Endothelial cell (in vitro differentiated cells): ENCODE measurements at regions not wholly inside any gene's neighbourhood (a gene's known extent, or its start where the extent isn't known, plus 50 kb on each side); places are given as distances from the start of the nearest gene placed in this dataset.

Source experiments
- DNase-seq: peaks from one replicate; pipeline ENCODE4 v3.0.0; 2021; ENCODE audit warnings: low spot score
- H3K27ac Mint-ChIP-seq: one replicate; pipeline ENCODE4 v1.8.0; 2021; ENCODE audit warnings: mixed read lengths, inconsistent platforms; ENCODE audit not compliant: unreplicated experiment
- H3K27me3 Mint-ChIP-seq: one replicate; pipeline ENCODE4 v1.8.0; 2021; ENCODE audit warnings: mild to moderate bottlenecking, moderate library complexity, mixed read lengths, inconsistent platforms; ENCODE audit not compliant: unreplicated experiment
- H3K36me3 Mint-ChIP-seq: one replicate; pipeline ENCODE4 v1.8.0; 2021; ENCODE audit warnings: mild to moderate bottlenecking, low read depth, mixed read lengths, inconsistent platforms; ENCODE audit not compliant: unreplicated experiment
- H3K4me1 Mint-ChIP-seq: one replicate; pipeline ENCODE4 v1.8.0; 2021; ENCODE audit warnings: mild to moderate bottlenecking, mixed read lengths, inconsistent platforms; ENCODE audit not compliant: unreplicated experiment
- H3K4me3 Mint-ChIP-seq: one replicate; pipeline ENCODE4 v1.8.0; 2021; ENCODE audit warnings: mild to moderate bottlenecking, mixed read lengths, inconsistent platforms; ENCODE audit not compliant: unreplicated experiment
- H3K9me3 Mint-ChIP-seq: one replicate; pipeline ENCODE4 v1.8.0; 2021; ENCODE audit warnings: mixed read lengths, inconsistent platforms; ENCODE audit not compliant: unreplicated experiment
- CTCF ChIP-seq: fragments of 200-600 bp; sonication (generic); IDR thresholded peaks from one replicate; pipeline ENCODE4 v1.5.0; 2021; ENCODE audit warnings: antibody characterized with exemption; ENCODE audit not compliant: unreplicated experiment

- Mint-ChIP-seq H3K36me3 (peaks cover 3% of the 10 kb centered on the region), H3K27me3 (peaks cover 7% of the 10 kb centered on the region), H3K4me3 (no peak overlapping the region), H3K9me3 (no peaks in the 10 kb centered on the region), H3K27ac (no peak overlapping the region), H3K4me1 (no peaks in the 10 kb centered on the region)
- no peak for DNase-seq
- TF ChIP-seq CTCF = no peak
Observed at GRCh38 chr13:112182251-112182650, 115.3 kb downstream of the SOX1 start.

GRCh38 chr13:112182846-112183531 lies 116.0 kb downstream of the SOX1 start:
- no peak for DNase-seq
- H3K36me3 Mint-ChIP-seq = peaks cover 3% of the 10 kb centered on the region
- peaks cover 5% of the 10 kb centered on the region for H3K27me3 Mint-ChIP-seq
- H3K9me3 Mint-ChIP-seq = no peaks in the 10 kb centered on the region
- H3K4me3 Mint-ChIP-seq = no peak overlapping the region
- no peak overlapping the region for H3K27ac Mint-ChIP-seq
- TF ChIP-seq CTCF = no peak
- H3K4me1 Mint-ChIP-seq = no peaks in the 10 kb centered on the region

GRCh38 chr13:112183532-112184090 lies 116.7 kb downstream of the SOX1 start:
- H3K27me3 Mint-ChIP-seq = peaks cover 7% of the 10 kb centered on the region
- TF ChIP-seq CTCF = no peak
- H3K9me3 Mint-ChIP-seq = peaks cover 2% of the 10 kb centered on the region
- H3K36me3 Mint-ChIP-seq = peaks cover 3% of the 10 kb centered on the region
- no peak overlapping the region for H3K27ac Mint-ChIP-seq
- no peaks in the 10 kb centered on the region for H3K4me1 Mint-ChIP-seq
- no peak overlapping the region for H3K4me3 Mint-ChIP-seq
- no peak for DNase-seq

GRCh38 chr13:112184261-112184660 lies 117.3 kb downstream of the SOX1 start:
- H3K36me3 Mint-ChIP-seq = peaks cover 3% of the 10 kb centered on the region
- DNase-seq = no peak
- no peak overlapping the region for H3K27ac Mint-ChIP-seq
- peaks cover 7% of the 10 kb centered on the region for H3K27me3 Mint-ChIP-seq
- H3K9me3 Mint-ChIP-seq = peaks cover 4% of the 10 kb centered on the region
- H3K4me3 Mint-ChIP-seq = no peak overlapping the region
- H3K4me1 Mint-ChIP-seq = no peaks in the 10 kb centered on the region
- TF ChIP-seq CTCF = no peak

GRCh38 chr13:112184851-112185371 lies 118.0 kb downstream of the SOX1 start:
- TF ChIP-seq CTCF = no peak
- Mint-ChIP-seq H3K27me3 (peaks cover 7% of the 10 kb centered on the region), H3K36me3 (peaks cover 3% of the 10 kb centered on the region), H3K27ac (no peak overlapping the region), H3K9me3 (peaks cover 4% of the 10 kb centered on the region), H3K4me1 (no peaks in the 10 kb centered on the region), H3K4me3 (no peak overlapping the region)
- DNase-seq = no peak
